Transverse colon (tissue), 3 donors: ENCODE measurements at regions not wholly inside any gene's neighbourhood (a gene's known extent, or its start where the extent isn't known, plus 50 kb on each side); places are given as distances from the start of the nearest gene placed in this dataset.

Experiments used
- POLR2A ChIP-seq: fragments of 450-650 bp; IDR thresholded peaks from one replicate; pipeline ENCODE4 v1.6.1; 2016; ENCODE audit warnings: antibody characterized with exemption, mild to moderate bottlenecking, moderate library complexity
- TF ChIP-seq, protein P1 (sequence below), 5 experiments: fragments of 200-600 bp in 3 of 5; fragments of 450-650 bp in 2 of 5; sonication (generic) in 3 of 5; IDR thresholded peaks; 1 replicate in 2 of 5; 2 replicates in 3 of 5; pipeline ENCODE4 v1.5.1; 2016 to 2017; ENCODE audit warnings: antibody characterized with exemption in 5 of 5, inconsistent platforms in 3 of 5, mild to moderate bottlenecking in 2 of 5, moderate library complexity in 1 of 5

- TF ChIP-seq, protein P1, sequence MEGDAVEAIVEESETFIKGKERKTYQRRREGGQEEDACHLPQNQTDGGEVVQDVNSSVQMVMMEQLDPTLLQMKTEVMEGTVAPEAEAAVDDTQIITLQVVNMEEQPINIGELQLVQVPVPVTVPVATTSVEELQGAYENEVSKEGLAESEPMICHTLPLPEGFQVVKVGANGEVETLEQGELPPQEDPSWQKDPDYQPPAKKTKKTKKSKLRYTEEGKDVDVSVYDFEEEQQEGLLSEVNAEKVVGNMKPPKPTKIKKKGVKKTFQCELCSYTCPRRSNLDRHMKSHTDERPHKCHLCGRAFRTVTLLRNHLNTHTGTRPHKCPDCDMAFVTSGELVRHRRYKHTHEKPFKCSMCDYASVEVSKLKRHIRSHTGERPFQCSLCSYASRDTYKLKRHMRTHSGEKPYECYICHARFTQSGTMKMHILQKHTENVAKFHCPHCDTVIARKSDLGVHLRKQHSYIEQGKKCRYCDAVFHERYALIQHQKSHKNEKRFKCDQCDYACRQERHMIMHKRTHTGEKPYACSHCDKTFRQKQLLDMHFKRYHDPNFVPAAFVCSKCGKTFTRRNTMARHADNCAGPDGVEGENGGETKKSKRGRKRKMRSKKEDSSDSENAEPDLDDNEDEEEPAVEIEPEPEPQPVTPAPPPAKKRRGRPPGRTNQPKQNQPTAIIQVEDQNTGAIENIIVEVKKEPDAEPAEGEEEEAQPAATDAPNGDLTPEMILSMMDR (IDR thresholded peaks at IDR 0.05), result no peak
- no peak for TF ChIP-seq POLR2A
Observed at GRCh38 chr20:58070664-58071196, 157.7 kb downstream of the ANKRD60 start.
